ENCODE measurements at regions not wholly inside any gene's neighbourhood (a gene's known extent, or its start where the extent isn't known, plus 50 kb on each side); places are given as distances from the start of the nearest gene placed in this dataset.

GRCh38 chr1:188476606-188477005, 1647.9 kb downstream of the PLA2G4A start:
- H3K4me1 ChIP-seq (ENCODE audit: control insufficient read depth in 4 of 4, insufficient read depth in 4 of 4, low read length in 3 of 4), result no peaks in the 10 kb centered on the region
- WGBS, result 82% methylated on average over 1 of the region's 1 CpG
- TF ChIP-seq HNF4G (IDR thresholded peaks at IDR 0.05) (no peak), GABPA (IDR thresholded peaks at IDR 0.05 in 1 of 2, conservative IDR thresholded peaks at IDR 0.05 in 1 of 2) (no peak), ATF3 (IDR thresholded peaks at IDR 0.05) (no peak), HNF4A (conservative IDR thresholded peaks at IDR 0.05) (no peak), FOXA2 (IDR thresholded peaks at IDR 0.05) (no peak), YY1 (IDR thresholded peaks at IDR 0.05) (no peak), JUND (IDR thresholded peaks at IDR 0.05) (no peak), REST (IDR thresholded peaks at IDR 0.05) (no peak)
- TF ChIP-seq, protein P1, sequence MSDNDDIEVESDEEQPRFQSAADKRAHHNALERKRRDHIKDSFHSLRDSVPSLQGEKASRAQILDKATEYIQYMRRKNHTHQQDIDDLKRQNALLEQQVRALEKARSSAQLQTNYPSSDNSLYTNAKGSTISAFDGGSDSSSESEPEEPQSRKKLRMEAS (IDR thresholded peaks at IDR 0.05), result no peak
- TF ChIP-seq, protein P2, sequence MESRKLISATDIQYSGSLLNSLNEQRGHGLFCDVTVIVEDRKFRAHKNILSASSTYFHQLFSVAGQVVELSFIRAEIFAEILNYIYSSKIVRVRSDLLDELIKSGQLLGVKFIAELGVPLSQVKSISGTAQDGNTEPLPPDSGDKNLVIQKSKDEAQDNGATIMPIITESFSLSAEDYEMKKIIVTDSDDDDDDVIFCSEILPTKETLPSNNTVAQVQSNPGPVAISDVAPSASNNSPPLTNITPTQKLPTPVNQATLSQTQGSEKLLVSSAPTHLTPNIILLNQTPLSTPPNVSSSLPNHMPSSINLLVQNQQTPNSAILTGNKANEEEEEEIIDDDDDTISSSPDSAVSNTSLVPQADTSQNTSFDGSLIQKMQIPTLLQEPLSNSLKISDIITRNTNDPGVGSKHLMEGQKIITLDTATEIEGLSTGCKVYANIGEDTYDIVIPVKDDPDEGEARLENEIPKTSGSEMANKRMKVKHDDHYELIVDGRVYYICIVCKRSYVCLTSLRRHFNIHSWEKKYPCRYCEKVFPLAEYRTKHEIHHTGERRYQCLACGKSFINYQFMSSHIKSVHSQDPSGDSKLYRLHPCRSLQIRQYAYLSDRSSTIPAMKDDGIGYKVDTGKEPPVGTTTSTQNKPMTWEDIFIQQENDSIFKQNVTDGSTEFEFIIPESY (IDR thresholded peaks at IDR 0.05), result no peak
- H3K36me3 ChIP-seq (ENCODE audit: control insufficient read depth in 4 of 4, insufficient read depth in 3 of 4, low read depth in 1 of 4, low read length in 3 of 4), result no peaks in the 10 kb centered on the region
- H3K27me3 ChIP-seq (ENCODE audit: control insufficient read depth in 4 of 4, insufficient read depth in 4 of 4, low read length in 3 of 4), result no peaks in the 10 kb centered on the region
- no peak overlapping the region for H3K4me3 ChIP-seq (ENCODE audit: low read depth in 1 of 3, low read length in 3 of 3)
- no peaks in the 10 kb centered on the region for H3K9me3 ChIP-seq (ENCODE audit: control insufficient read depth in 4 of 4, low read length in 3 of 4)
- H3K9ac ChIP-seq (ENCODE audit: low read depth in 1 of 2, low read length in 2 of 2), result no peak overlapping the region
- no peak overlapping the region for H3K27ac ChIP-seq (ENCODE audit: low read depth in 1 of 2, low read length in 2 of 2)
- DNase-seq (ENCODE audit: low spot score), result no peak

GRCh38 chr1:188489336-188490112, 1660.8 kb downstream of the PLA2G4A start:
- Histone ChIP-seq H3K27me3 (ENCODE audit: control insufficient read depth in 4 of 4, insufficient read depth in 4 of 4, low read length in 3 of 4) (no peaks in the 10 kb centered on the region), H3K27ac (ENCODE audit: low read depth in 1 of 2, low read length in 2 of 2) (no peak overlapping the region), H3K4me1 (ENCODE audit: control insufficient read depth in 4 of 4, insufficient read depth in 4 of 4, low read length in 3 of 4) (no peaks in the 10 kb centered on the region), H3K4me3 (ENCODE audit: low read depth in 1 of 3, low read length in 3 of 3) (no peak overlapping the region), H3K9me3 (ENCODE audit: control insufficient read depth in 4 of 4, low read length in 3 of 4) (no peaks in the 10 kb centered on the region), H3K9ac (ENCODE audit: low read depth in 1 of 2, low read length in 2 of 2) (no peak overlapping the region), H3K36me3 (ENCODE audit: control insufficient read depth in 4 of 4, insufficient read depth in 3 of 4, low read depth in 1 of 4, low read length in 3 of 4) (no peaks in the 10 kb centered on the region)
- no peak for DNase-seq (ENCODE audit: low spot score)
- WGBS, result 55% methylated on average over 5 of the region's 5 CpGs
- TF ChIP-seq FOXA2 (IDR thresholded peaks at IDR 0.05) (no peak), RAD21 (IDR thresholded peaks at IDR 0.05) (no peak), NR2F2 (IDR thresholded peaks at IDR 0.05) (no peak), ATF3 (IDR thresholded peaks at IDR 0.05) (no peak), TAF1 (conservative IDR thresholded peaks at IDR 0.05) (no peak), SP1 (IDR thresholded peaks at IDR 0.05) (no peak), JUND (IDR thresholded peaks at IDR 0.05) (no peak), GABPA (IDR thresholded peaks at IDR 0.05 in 1 of 2, conservative IDR thresholded peaks at IDR 0.05 in 1 of 2) (no peak), EGR1 (IDR thresholded peaks at IDR 0.05; ENCODE audit: low read depth in 2 of 2) (no peak), HNF4G (IDR thresholded peaks at IDR 0.05) (no peak), FOXA1 (IDR thresholded peaks at IDR 0.05) (no peak), YY1 (IDR thresholded peaks at IDR 0.05) (no peak), HNF4A (conservative IDR thresholded peaks at IDR 0.05) (no peak), RXRA (IDR thresholded peaks at IDR 0.05) (no peak), REST (IDR thresholded peaks at IDR 0.05) (no peak)
- TF ChIP-seq, protein P2 (IDR thresholded peaks at IDR 0.05), result no peak
- TF ChIP-seq, protein P1 (IDR thresholded peaks at IDR 0.05), result no peak

Data from liver (tissue), 7 donors.